ENCODE measurements at regions not wholly inside any gene's neighbourhood (a gene's known extent, or its start where the extent isn't known, plus 50 kb on each side); places are given as distances from the start of the nearest gene placed in this dataset.
"Not testable (repeated sequence)": the region's sequence is repeated elsewhere in the genome, so short reads cannot be mapped to it uniquely, and the experiment has no call there.

GRCh38 chr22:17283865-17284264 is 64.6 kb upstream of the ADA2 start:
- TF ChIP-seq CTCF (IDR thresholded peaks at IDR 0.05; ENCODE audit: poor library complexity); EZH2 (IDR thresholded peaks at IDR 0.05; ENCODE audit: borderline replicate concordance): not testable (repeated sequence)
